Breast epithelium (tissue), 4 donors: ENCODE measurements at regions not wholly inside any gene's neighbourhood (a gene's known extent, or its start where the extent isn't known, plus 50 kb on each side); places are given as distances from the start of the nearest gene placed in this dataset.

ENCODE experiments used
- DNase-seq, 2 donors: peaks; one replicate each; pipeline ENCODE4 v3.0.0-alpha.2; 2019; ENCODE audit warnings: low spot score in 2 of 2
- H3K27ac ChIP-seq, 2 donors: fragments of 200-600 bp; sonication (generic) in 1 of 2; one replicate each; pipeline ENCODE4 v1.5.1; 2016 to 2019; ENCODE audit warnings: mild to moderate bottlenecking in 1 of 2
- H3K27me3 ChIP-seq, 2 donors: fragments of 200-600 bp; sonication (generic) in 1 of 2; one replicate each; pipeline versions ENCODE4 v1.5.1 to v1.6.0; 2017 to 2019; ENCODE audit warnings: control low read depth in 1 of 2, mild to moderate bottlenecking in 1 of 2
- H3K36me3 ChIP-seq: fragments of 200-600 bp; one replicate; pipeline ENCODE4 v1.5.1; 2019
- H3K4me1 ChIP-seq, 2 donors: fragments of 200-600 bp; sonication (generic); one replicate each; pipeline ENCODE4 v1.5.1; 2016 to 2019; ENCODE audit warnings: control low read depth in 1 of 2
- H3K4me3 ChIP-seq, 3 donors: fragments of 200-600 bp; sonication (generic); 1 replicate in 2 of 3; 2 replicates in 1 of 3; pipeline ENCODE4 v1.5.1; 2016 to 2019; ENCODE audit warnings: mild to moderate bottlenecking in 3 of 3, moderate library complexity in 2 of 3
- H3K9me3 ChIP-seq, 2 donors: fragments of 200-600 bp; sonication (generic) in 1 of 2; one replicate each; pipeline ENCODE4 v1.5.1; 2016 to 2019; ENCODE audit warnings: control low read depth in 1 of 2
- POLR2A ChIP-seq: fragments of 450-650 bp; IDR thresholded peaks from one replicate; pipeline ENCODE4 v1.6.1; 2016; ENCODE audit warnings: antibody characterized with exemption, mild to moderate bottlenecking, moderate library complexity
- POLR2AphosphoS5 ChIP-seq, 3 donors: sonication (generic); formaldehyde crosslinking; IDR thresholded peaks; one replicate each; pipeline ENCODE4 v1.6.1; 2017; ENCODE audit warnings: antibody characterized with exemption in 3 of 3
- intact Hi-C: fragments of 100-400 bp; cut with DNase I; formaldehyde crosslinking; loops from one replicate; pipeline ENCODE4 v1.15.1; 2023; ENCODE audit warnings: low total_unique reads
- TF ChIP-seq, protein P1 (sequence below), 3 donors: fragments of 450-650 bp; IDR thresholded peaks; one replicate each; pipeline ENCODE4 v1.5.1; 2016 to 2017; ENCODE audit warnings: antibody characterized with exemption in 3 of 3, mild to moderate bottlenecking in 3 of 3, moderate library complexity in 3 of 3

DNA sequence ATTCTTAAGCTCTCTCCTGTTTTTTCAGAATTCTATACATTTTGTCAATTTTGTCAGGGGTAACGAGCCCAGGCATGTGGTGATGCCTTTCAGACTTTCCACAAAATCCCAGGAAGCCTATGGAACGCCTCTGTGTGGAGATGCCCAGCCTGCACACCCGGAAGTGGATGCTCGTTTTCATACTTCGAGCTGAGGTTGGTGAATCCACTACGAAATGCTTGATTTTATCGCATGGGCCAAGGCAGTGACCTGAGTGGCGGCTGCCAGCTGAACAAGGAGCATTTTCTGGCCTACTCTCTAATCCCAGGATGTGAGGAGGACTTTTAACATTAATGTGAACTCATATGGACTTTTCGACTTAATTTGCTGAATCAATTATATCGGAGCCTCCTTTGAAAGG is 426.7 kb upstream of the B3GAT1 start:
- H3K4me3 ChIP-seq, result no peak overlapping the region
- H3K27me3 ChIP-seq, result peaks cover 0 to 18% of the 10 kb centered on the region in 2 donors
- no peak overlapping the region for H3K27ac ChIP-seq
- H3K4me1 ChIP-seq, result no peaks in the 10 kb centered on the region
- H3K36me3 ChIP-seq, result no peaks in the 10 kb centered on the region
- no peak for TF ChIP-seq POLR2A
- intact Hi-C loops, result no loop called here
- DNase-seq, result no peak
- no peaks in the 10 kb centered on the region for H3K9me3 ChIP-seq

DNA sequence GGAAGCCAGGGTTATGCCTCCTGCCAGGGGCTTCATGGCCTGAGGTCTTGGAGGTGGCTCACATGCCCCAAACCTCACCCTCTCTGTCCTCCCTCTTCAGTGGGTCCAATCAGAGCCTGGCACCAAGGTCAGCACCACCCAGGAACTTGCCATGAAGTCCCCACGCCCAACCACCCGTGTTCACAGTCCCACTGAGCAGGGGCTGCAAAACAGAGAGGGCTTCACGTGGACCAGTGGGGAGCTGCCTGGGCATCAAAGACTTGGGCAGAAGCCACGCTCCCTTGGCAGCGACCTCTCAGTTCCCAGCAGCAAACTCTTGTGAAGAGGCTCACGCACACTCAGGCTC is 425.8 kb upstream of the B3GAT1 start:
- no peak overlapping the region for H3K27ac ChIP-seq
- no peak for TF ChIP-seq POLR2AphosphoS5 (IDR thresholded peaks at IDR 0.05)
- no peaks in the 10 kb centered on the region for H3K9me3 ChIP-seq
- no peak for DNase-seq
- no peaks in the 10 kb centered on the region for H3K4me1 ChIP-seq
- no peaks in the 10 kb centered on the region for H3K36me3 ChIP-seq
- H3K4me3 ChIP-seq, result no peak overlapping the region
- intact Hi-C loops, result no loop called here
- peaks cover 0 to 13% of the 10 kb centered on the region in 2 donors for H3K27me3 ChIP-seq

DNA sequence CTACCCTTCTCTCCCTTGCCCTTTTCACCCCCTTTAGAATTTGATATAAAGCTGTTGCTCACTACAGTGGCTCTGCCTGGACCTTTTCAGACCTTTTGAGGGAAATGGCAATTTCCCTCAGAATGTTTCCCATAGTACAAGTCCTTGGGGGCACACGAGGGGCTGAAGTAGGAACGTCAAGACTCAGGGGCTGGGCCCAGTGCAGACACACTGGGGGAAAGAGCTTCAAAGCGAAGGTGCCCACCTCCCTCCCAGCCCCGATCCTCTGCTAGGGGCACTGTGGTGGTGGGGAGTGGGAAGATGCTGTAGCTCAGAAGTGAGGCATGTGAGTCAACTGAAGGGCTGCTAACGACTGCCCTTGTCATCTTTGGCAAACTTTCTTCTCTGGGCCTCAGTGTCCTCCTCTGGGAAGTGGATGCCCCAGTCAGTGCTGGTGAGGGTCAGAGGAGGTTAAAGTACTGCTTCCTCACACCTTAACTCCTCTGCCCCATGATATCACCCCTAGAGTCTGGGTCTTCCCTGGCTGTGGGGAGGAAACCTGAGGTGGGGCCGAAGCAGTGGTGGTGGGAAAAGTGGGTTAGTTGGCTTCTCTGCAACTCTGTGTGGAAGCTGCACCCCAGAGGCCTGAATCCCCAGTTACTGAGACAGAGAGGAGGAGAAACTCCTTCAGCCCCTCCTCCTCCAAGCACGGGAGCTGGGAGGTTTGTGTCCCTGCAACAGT is 425.3 kb upstream of the B3GAT1 start:
- H3K4me1 ChIP-seq, result no peaks in the 10 kb centered on the region
- TF ChIP-seq, protein P1, sequence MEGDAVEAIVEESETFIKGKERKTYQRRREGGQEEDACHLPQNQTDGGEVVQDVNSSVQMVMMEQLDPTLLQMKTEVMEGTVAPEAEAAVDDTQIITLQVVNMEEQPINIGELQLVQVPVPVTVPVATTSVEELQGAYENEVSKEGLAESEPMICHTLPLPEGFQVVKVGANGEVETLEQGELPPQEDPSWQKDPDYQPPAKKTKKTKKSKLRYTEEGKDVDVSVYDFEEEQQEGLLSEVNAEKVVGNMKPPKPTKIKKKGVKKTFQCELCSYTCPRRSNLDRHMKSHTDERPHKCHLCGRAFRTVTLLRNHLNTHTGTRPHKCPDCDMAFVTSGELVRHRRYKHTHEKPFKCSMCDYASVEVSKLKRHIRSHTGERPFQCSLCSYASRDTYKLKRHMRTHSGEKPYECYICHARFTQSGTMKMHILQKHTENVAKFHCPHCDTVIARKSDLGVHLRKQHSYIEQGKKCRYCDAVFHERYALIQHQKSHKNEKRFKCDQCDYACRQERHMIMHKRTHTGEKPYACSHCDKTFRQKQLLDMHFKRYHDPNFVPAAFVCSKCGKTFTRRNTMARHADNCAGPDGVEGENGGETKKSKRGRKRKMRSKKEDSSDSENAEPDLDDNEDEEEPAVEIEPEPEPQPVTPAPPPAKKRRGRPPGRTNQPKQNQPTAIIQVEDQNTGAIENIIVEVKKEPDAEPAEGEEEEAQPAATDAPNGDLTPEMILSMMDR (IDR thresholded peaks at IDR 0.05), result no peak
- TF ChIP-seq POLR2A, result no peak
- peaks cover 0 to 7% of the 10 kb centered on the region in 2 donors for H3K27me3 ChIP-seq
- no peak overlapping the region for H3K27ac ChIP-seq
- peaks cover 0 to 5% of the 10 kb centered on the region in 2 donors for H3K9me3 ChIP-seq
- H3K4me3 ChIP-seq, result no peak overlapping the region
- intact Hi-C loops, result no loop called here
- H3K36me3 ChIP-seq, result no peaks in the 10 kb centered on the region
- no peak for DNase-seq

DNA sequence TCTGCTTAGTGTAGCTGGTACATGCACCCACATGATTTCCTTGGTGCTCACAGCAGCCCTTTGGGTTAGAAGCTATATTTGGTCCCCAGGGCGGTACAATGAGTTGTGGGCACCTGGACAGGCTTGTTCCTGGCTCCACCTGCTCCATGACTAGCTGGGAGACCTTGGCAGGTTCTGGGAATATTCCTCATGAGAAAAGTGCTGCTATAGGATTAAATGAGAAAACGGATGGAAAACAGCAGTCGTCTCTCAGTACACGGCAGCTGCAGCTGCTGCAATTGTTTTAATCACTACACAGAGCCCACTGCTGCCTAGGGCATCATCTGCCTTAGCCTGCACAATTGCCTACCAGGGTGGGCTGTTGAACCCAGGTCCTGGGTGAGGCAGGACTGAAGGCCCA is 424.5 kb upstream of the B3GAT1 start:
- peaks cover 0 to 4% of the 10 kb centered on the region in 2 donors for H3K27me3 ChIP-seq
- H3K27ac ChIP-seq, result no peak overlapping the region
- H3K36me3 ChIP-seq, result no peaks in the 10 kb centered on the region
- no peak overlapping the region for H3K4me3 ChIP-seq
- TF ChIP-seq POLR2AphosphoS5 (IDR thresholded peaks at IDR 0.05), result no peak
- TF ChIP-seq POLR2A, result no peak
- peaks cover 0 to 9% of the 10 kb centered on the region in 2 donors for H3K9me3 ChIP-seq
- DNase-seq, result no peak
- intact Hi-C loops, result no loop called here
- no peaks in the 10 kb centered on the region for H3K4me1 ChIP-seq

DNA sequence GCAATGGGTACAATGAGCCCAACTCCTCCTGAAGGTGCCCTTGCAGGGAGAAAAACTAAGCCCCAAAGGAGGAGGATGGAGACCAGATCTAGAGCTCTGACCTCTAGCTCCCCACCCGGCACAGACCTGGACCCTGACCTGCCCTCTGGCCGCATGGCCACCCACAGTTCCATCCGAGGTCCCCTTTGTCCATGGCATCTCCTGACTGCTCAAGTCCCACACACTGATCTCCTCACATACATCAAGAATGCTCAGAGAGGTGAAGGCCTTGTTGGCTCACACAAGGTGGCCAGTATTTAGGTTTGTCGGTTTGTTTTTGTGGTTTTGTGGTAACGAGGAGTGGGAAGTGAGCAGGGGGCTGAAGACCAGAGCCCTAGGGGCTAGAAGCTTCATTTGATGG is 423.5 kb upstream of the B3GAT1 start:
- intact Hi-C loops, result no loop called here
- peaks cover 2 to 12% of the 10 kb centered on the region in 2 donors for H3K9me3 ChIP-seq
- H3K36me3 ChIP-seq, result no peaks in the 10 kb centered on the region
- peaks cover 0 to under 1% of the 10 kb centered on the region in 2 donors for H3K27me3 ChIP-seq
- H3K4me3 ChIP-seq, result no peak overlapping the region
- DNase-seq, result no peak
- no peaks in the 10 kb centered on the region for H3K4me1 ChIP-seq
- no peak overlapping the region for H3K27ac ChIP-seq
- TF ChIP-seq, protein P1 (IDR thresholded peaks at IDR 0.05), result no peak
- TF ChIP-seq POLR2A, result no peak
- no peak for TF ChIP-seq POLR2AphosphoS5 (IDR thresholded peaks at IDR 0.05)

DNA sequence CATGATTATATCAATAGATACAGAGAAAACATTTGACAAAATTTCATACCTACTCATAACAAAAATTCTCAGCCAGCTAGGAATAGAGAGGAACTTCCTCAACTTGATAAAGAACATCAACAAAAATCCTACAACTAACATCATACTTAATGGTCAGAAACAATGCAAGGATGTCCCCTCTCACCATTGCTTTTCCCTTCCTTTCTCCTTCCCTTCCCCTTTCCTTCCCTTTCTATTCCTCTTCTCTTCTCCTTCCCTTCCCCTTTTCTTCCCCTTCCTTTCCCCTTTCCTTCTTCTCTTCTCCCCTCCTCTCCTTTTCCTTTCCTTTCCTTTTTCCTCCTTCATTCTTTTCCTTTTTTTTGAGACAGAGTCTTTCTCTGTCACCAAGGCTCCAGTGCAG is 418.3 kb upstream of the B3GAT1 start:
- Histone ChIP-seq H3K9me3 (peaks cover 4 to 16% of the 10 kb centered on the region in 2 donors), H3K4me3 (no peak overlapping the region), H3K27ac (no peak overlapping the region), H3K4me1 (no peaks in the 10 kb centered on the region), H3K27me3 (no peaks in the 10 kb centered on the region), H3K36me3 (no peaks in the 10 kb centered on the region)
- TF ChIP-seq POLR2A, result no peak
- intact Hi-C loops, result no loop called here
- DNase-seq, result no peak

DNA sequence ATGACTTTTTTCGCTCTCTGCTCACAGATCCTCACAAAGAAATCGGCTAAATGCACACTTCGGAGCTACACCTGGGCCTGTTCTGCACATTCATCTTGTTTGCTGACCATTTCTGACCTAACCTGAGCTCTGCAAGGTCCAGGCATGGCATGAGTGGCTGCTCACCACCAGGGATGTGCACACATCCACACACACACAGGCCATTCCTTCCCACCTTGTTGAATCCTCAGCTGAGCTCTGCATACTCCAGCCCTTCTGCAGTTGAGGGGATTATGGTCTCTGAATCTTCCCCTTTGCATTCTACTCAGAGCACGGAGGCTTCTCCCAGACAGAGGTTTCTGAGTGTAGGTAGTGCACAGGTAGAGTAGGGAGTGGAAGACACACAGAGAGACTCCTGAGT is 411.9 kb upstream of the B3GAT1 start:
- Histone ChIP-seq H3K27ac (no peak overlapping the region), H3K27me3 (no peaks in the 10 kb centered on the region), H3K36me3 (no peaks in the 10 kb centered on the region), H3K4me1 (no peaks in the 10 kb centered on the region), H3K4me3 (no peak overlapping the region), H3K9me3 (no peaks in the 10 kb centered on the region)
- TF ChIP-seq, protein P1 (IDR thresholded peaks at IDR 0.05), result no peak
- DNase-seq, result no peak
- intact Hi-C loops, result no loop called here
